Suprapubic skin (tissue), 4 donors: ENCODE measurements at regions not wholly inside any gene's neighbourhood (a gene's known extent, or its start where the extent isn't known, plus 50 kb on each side); places are given as distances from the start of the nearest gene placed in this dataset.
"Not testable (repeated sequence)": the region's sequence is repeated elsewhere in the genome, so short reads cannot be mapped to it uniquely, and the experiment has no call there.

ENCODE experiments used
- DNase-seq, 2 donors: peaks; one replicate each; pipeline ENCODE4 v3.0.0-alpha.2; 2019; ENCODE audit warnings: low spot score in 2 of 2
- H3K27ac ChIP-seq: fragments of 200-600 bp; sonication (generic); one replicate; pipeline ENCODE4 v1.5.1; 2019
- H3K27me3 ChIP-seq: fragments of 200-600 bp; sonication (generic); one replicate; pipeline ENCODE4 v1.5.1; 2019
- H3K36me3 ChIP-seq: fragments of 200-600 bp; sonication (generic); one replicate; pipeline ENCODE4 v1.5.1; 2019
- H3K4me1 ChIP-seq: fragments of 200-600 bp; sonication (generic); one replicate; pipeline ENCODE4 v1.5.1; 2019
- H3K4me3 ChIP-seq: fragments of 200-600 bp; sonication (generic); one replicate; pipeline ENCODE4 v1.5.1; 2019; ENCODE audit warnings: mild to moderate bottlenecking
- H3K9me3 ChIP-seq: fragments of 200-600 bp; sonication (generic); one replicate; pipeline ENCODE4 v1.5.1; 2019
- EP300 ChIP-seq: sonication (generic); formaldehyde crosslinking; IDR thresholded peaks from one replicate; pipeline ENCODE4 v1.6.1; 2017; ENCODE audit warnings: antibody characterized with exemption
- POLR2A ChIP-seq, 2 donors: fragments of 450-650 bp; IDR thresholded peaks; one replicate each; pipeline ENCODE4 v1.6.1; 2017; ENCODE audit warnings: antibody characterized with exemption in 2 of 2, mild to moderate bottlenecking in 2 of 2, moderate library complexity in 2 of 2
- POLR2AphosphoS5 ChIP-seq, 3 donors: sonication (generic); formaldehyde crosslinking; IDR thresholded peaks; one replicate each; pipeline ENCODE4 v1.6.1; 2017; ENCODE audit warnings: antibody characterized with exemption in 3 of 3
- WGBS: methylation state at CpG from one replicate; pipeline ENCODE4 v1.1.5; 2018; 5-methylcytosine and 5-hydroxymethylcytosine counted together
- TF ChIP-seq, protein P1 (sequence below), 2 donors: fragments of 200-600 bp in 1 of 2; fragments of 450-650 bp in 1 of 2; sonication (generic) in 1 of 2; IDR thresholded peaks; one replicate each; pipeline ENCODE4 v1.5.1; 2016 to 2019; ENCODE audit warnings: antibody characterized with exemption in 2 of 2, mild to moderate bottlenecking in 1 of 2, moderate library complexity in 1 of 2

DNA sequence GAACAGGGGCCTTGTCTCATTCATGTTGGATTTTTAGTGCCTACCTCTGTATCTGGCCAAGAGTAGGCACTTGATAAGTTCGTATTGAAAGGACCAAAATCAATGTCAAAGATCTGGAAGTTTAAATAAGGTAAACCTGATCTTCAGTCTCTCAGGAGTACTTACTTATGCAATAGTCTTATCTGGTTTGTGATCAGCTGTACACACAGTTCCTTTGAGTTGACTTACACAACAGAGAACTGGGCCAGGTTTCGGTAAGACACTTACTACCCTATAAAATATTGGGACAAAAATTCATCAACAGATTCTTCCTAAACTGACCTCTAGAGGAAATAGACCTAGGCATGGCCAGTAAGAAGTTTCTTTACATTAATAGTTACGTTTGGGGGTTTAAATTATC is 113.6 kb upstream of the NXPH2 start:
- H3K27ac ChIP-seq: no peak overlapping the region
- no peaks in the 10 kb centered on the region for H3K27me3 ChIP-seq
- no peak for DNase-seq
- H3K36me3 ChIP-seq: no peaks in the 10 kb centered on the region
- 59% methylated on average over 3 of the region's 3 CpGs for WGBS
- no peaks in the 10 kb centered on the region for H3K9me3 ChIP-seq
- TF ChIP-seq POLR2AphosphoS5 (IDR thresholded peaks at IDR 0.05) (no peak), EP300 (no peak), POLR2A (IDR thresholded peaks at IDR 0.05) (no peak)
- TF ChIP-seq, protein P1, sequence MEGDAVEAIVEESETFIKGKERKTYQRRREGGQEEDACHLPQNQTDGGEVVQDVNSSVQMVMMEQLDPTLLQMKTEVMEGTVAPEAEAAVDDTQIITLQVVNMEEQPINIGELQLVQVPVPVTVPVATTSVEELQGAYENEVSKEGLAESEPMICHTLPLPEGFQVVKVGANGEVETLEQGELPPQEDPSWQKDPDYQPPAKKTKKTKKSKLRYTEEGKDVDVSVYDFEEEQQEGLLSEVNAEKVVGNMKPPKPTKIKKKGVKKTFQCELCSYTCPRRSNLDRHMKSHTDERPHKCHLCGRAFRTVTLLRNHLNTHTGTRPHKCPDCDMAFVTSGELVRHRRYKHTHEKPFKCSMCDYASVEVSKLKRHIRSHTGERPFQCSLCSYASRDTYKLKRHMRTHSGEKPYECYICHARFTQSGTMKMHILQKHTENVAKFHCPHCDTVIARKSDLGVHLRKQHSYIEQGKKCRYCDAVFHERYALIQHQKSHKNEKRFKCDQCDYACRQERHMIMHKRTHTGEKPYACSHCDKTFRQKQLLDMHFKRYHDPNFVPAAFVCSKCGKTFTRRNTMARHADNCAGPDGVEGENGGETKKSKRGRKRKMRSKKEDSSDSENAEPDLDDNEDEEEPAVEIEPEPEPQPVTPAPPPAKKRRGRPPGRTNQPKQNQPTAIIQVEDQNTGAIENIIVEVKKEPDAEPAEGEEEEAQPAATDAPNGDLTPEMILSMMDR (IDR thresholded peaks at IDR 0.05): no peak
- H3K4me3 ChIP-seq: no peak overlapping the region
- H3K4me1 ChIP-seq: no peaks in the 10 kb centered on the region

DNA sequence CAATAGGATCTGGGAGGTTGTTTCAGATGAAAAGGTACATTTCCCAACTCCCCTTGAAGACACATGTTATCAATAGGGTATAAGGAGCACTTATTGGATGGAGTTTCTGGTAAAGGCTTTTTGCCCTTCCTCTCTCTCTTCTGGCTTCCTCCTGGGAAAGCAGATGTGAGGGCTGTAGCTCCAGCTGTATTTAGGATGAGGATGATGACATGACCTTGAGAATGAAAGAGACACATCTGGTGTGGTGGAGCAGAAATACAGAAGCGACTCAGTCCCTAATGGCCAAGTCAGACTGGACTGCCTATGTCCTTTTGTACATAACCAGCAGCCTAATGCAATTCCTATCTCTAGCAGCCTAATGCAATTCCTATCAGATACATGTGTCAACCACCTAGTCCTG is 100.9 kb upstream of the NXPH2 start:
- WGBS: 67% methylated on average over 1 of the region's 1 CpG
- no peak for DNase-seq
- TF ChIP-seq POLR2AphosphoS5 (IDR thresholded peaks at IDR 0.05): no peak
- no peak for TF ChIP-seq EP300
- TF ChIP-seq, protein P1 (IDR thresholded peaks at IDR 0.05): no peak
- TF ChIP-seq POLR2A (IDR thresholded peaks at IDR 0.05): no peak

DNA sequence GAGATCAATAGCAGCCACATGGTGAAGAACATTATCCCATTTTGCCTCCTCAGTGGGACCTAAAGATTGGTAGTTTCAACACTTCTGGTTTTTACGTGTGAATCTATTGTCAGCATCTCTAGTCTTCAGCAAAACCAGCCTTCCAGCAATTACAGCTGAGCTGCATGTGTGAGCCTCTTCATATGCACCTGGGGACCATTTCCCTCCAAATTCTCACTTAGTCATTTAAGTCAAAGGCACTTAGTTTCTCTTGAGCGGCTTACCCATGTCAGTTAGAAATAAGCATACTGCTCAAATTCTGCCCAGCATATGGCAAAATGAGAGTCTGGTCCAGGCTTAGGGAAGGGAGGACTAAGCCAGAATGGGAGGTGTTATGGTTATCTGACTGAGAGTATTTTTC is 99.7 kb upstream of the NXPH2 start:
- Histone ChIP-seq H3K27ac (no peak overlapping the region), H3K9me3 (no peaks in the 10 kb centered on the region), H3K36me3 (no peaks in the 10 kb centered on the region), H3K4me3 (no peak overlapping the region), H3K4me1 (no peaks in the 10 kb centered on the region), H3K27me3 (no peaks in the 10 kb centered on the region)
- DNase-seq: no peak
- no peak for TF ChIP-seq POLR2A (IDR thresholded peaks at IDR 0.05)
- TF ChIP-seq POLR2AphosphoS5 (IDR thresholded peaks at IDR 0.05): no peak
- TF ChIP-seq EP300: no peak
- TF ChIP-seq, protein P1 (IDR thresholded peaks at IDR 0.05): no peak
- 89% methylated on average over 2 of the region's 2 CpGs for WGBS

More for the DNA sequence above, 100.9 kb upstream of the NXPH2 start:
- Histone ChIP-seq H3K4me3 (no peak overlapping the region), H3K27ac (no peak overlapping the region), H3K4me1 (no peaks in the 10 kb centered on the region), H3K36me3 (no peaks in the 10 kb centered on the region), H3K9me3 (no peaks in the 10 kb centered on the region), H3K27me3 (no peaks in the 10 kb centered on the region)

DNA sequence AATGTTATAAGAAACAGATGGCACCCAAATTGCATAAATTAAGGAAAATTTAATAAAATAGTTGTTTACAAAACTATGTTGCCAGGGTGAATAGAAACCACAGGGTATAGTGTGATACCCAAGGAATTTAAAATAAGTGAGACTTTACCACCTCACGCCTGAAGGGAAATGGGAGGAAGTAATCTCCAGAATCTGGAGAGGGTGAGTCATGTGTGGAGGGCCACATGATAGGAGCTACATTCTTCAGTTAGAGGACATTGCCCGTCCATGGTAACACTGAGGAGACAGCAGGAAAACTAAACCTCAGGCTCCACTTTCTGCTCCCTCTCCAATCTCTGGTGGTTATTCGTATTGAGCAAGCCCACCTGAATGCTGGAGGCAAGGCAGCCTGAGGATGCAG is 97.2 kb upstream of the NXPH2 start:
- Histone ChIP-seq H3K4me3 (no peak overlapping the region), H3K4me1 (no peaks in the 10 kb centered on the region), H3K9me3 (no peaks in the 10 kb centered on the region), H3K27ac (no peak overlapping the region), H3K36me3 (no peaks in the 10 kb centered on the region), H3K27me3 (no peaks in the 10 kb centered on the region)
- no peak for DNase-seq
- TF ChIP-seq, protein P1 (IDR thresholded peaks at IDR 0.05): no peak
- TF ChIP-seq POLR2A (IDR thresholded peaks at IDR 0.05): no peak
- no peak for TF ChIP-seq POLR2AphosphoS5 (IDR thresholded peaks at IDR 0.05)
- TF ChIP-seq EP300: no peak
- 74% methylated on average over 3 of the region's 3 CpGs for WGBS

DNA sequence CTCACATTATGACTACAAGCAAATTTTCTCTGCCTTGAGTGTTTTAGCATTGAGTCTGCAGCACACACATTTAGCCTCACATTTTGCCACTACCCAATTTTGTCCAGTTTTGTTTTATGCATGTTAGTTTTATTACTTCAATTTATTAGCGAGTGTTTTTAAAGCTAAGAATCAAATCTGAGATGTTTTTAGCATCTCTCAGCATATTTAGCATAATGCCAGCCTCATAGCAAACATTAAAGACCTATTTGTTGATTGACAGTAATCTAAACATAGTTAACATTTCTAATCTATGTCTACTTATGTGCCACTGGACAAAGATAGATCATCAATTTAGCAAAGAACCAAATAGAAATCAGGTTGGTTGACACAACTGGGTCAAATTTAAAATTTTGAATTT is 94.1 kb upstream of the NXPH2 start:
- Histone ChIP-seq H3K4me1 (no peaks in the 10 kb centered on the region), H3K27me3 (no peaks in the 10 kb centered on the region), H3K36me3 (no peaks in the 10 kb centered on the region), H3K9me3 (no peaks in the 10 kb centered on the region), H3K4me3 (no peak overlapping the region), H3K27ac (no peak overlapping the region)
- WGBS: 81% methylated on average over 1 of the region's 1 CpG
- TF ChIP-seq POLR2A (IDR thresholded peaks at IDR 0.05): no peak
- no peak for TF ChIP-seq POLR2AphosphoS5 (IDR thresholded peaks at IDR 0.05)
- TF ChIP-seq, protein P1 (IDR thresholded peaks at IDR 0.05): no peak
- no peak for TF ChIP-seq EP300
- no peak for DNase-seq

DNA sequence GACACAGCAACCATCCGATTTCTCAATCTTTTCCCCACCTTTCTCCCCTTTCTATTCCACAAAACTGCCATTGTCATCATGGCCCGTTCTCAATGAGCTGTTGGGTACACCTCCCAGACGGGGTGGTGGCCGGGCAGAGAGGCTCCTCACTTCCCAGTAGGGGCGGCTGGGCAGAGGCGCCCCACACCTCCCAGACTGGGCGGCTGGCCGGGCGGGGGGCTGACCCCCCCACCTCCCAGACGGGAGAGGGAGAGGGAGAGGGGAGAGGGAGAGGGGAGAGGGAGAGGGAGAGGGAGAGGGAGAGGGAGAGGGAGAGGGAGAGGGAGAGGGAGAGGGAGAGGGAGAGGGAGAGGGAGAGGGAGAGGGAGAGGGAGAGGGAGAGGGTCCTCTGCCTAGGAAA is 91.9 kb upstream of the NXPH2 start:
- H3K4me1 ChIP-seq, H3K27me3 ChIP-seq, DNase-seq, H3K27ac ChIP-seq, H3K9me3 ChIP-seq, H3K4me3 ChIP-seq, H3K36me3 ChIP-seq: not testable (repeated sequence)
- WGBS: 89% methylated on average over 5 of the region's 10 CpGs
